ENCODE measurements at regions not wholly inside any gene's neighbourhood (a gene's known extent, or its start where the extent isn't known, plus 50 kb on each side); places are given as distances from the start of the nearest gene placed in this dataset.

- no peaks in the 10 kb centered on the region for H3K9me2 ChIP-seq
- peaks cover 7% of the 10 kb centered on the region for H3F3A ChIP-seq (replicated peaks; ENCODE audit: insufficient read depth)
- no peaks in the 10 kb centered on the region for H4K20me1 ChIP-seq (ENCODE audit: insufficient read depth)
- CTCF ChIA-PET, result interaction anchor here (1.0 to 3.1 kb wide), 3 partner anchors 14 to 94 kb away, joined by 3 to 22 read pairs (median 5); no protein-coding TSS in a partner anchor
- no peak for DNase-seq
- POLR2A ChIA-PET, result interaction anchor here (0.7 kb wide), 1 partner anchor 10 kb away, joined by 4 read pairs; no protein-coding TSS in a partner anchor
- H2AFZ ChIP-seq (ENCODE audit: low read depth), result no peak overlapping the region
- H3K9ac ChIP-seq, result no peak overlapping the region
- H3K36me3 ChIP-seq (replicated peaks in 1 of 2; ENCODE audit: control insufficient read depth in 1 of 2, insufficient read depth in 2 of 2, low read length in 1 of 2), result no peaks in the 10 kb centered on the region
- no peak overlapping the region for H3K27ac ChIP-seq (ENCODE audit: low read depth in 2 of 2, low read length in 1 of 2)
- no peak overlapping the region for H3K4me2 ChIP-seq
- WGBS (ENCODE audit: low lambda C conversion rate), result 84% methylated on average over 5 of the region's 5 CpGs
- H3K4me3 ChIP-seq (ENCODE audit: low read depth in 2 of 2, low read length in 1 of 2), result no peak overlapping the region
- no peak for TF ChIP-seq NFIC (IDR thresholded peaks at IDR 0.05; ENCODE audit: borderline replicate concordance)
- TF ChIP-seq TAF1 (IDR thresholded peaks at IDR 0.05; ENCODE audit: borderline replicate concordance, low read depth, low read length), result no peak
- no peak for TF ChIP-seq JUND (IDR thresholded peaks at IDR 0.05)
- TF ChIP-seq GABPA (IDR thresholded peaks at IDR 0.05; ENCODE audit: low read depth), result no peak
- TF ChIP-seq IRF3 (IDR thresholded peaks at IDR 0.05; ENCODE audit: low read depth, low read length), result no peak
- no peak for TF ChIP-seq MEF2A (IDR thresholded peaks at IDR 0.05; ENCODE audit: borderline replicate concordance, low read depth)
- TF ChIP-seq ZBTB33 (IDR thresholded peaks at IDR 0.05; ENCODE audit: borderline replicate concordance, low read depth), result no peak
- no peak for TF ChIP-seq FOSL2 (IDR thresholded peaks at IDR 0.05; ENCODE audit: borderline replicate concordance, low read depth)
- TF ChIP-seq RXRA (IDR thresholded peaks at IDR 0.05; ENCODE audit: borderline replicate concordance, low read depth), result no peak
- TF ChIP-seq RFX5 (IDR thresholded peaks at IDR 0.05; ENCODE audit: low read length), result no peak
- TF ChIP-seq FOXM1 (IDR thresholded peaks at IDR 0.05; ENCODE audit: low read depth), result no peak
- no peak for TF ChIP-seq POLR2AphosphoS5 (IDR thresholded peaks at IDR 0.05; ENCODE audit: low read depth, low read length)
- no peak for TF ChIP-seq MAX (IDR thresholded peaks at IDR 0.05; ENCODE audit: low read depth)
- TF ChIP-seq TCF12 (IDR thresholded peaks at IDR 0.05), result no peak
- TF ChIP-seq YY1 (IDR thresholded peaks at IDR 0.05; ENCODE audit: low read depth), result no peak
- no peak for TF ChIP-seq EZH2phosphoT487 (IDR thresholded peaks at IDR 0.05; ENCODE audit: borderline replicate concordance, low read depth)
- H3K4me1 ChIP-seq (ENCODE audit: control insufficient read depth in 1 of 2, insufficient read depth in 2 of 2, low read depth in 1 of 2, low read length in 1 of 2), result peaks cover 0 to 14% of the 10 kb centered on the region in 2 experiments; a peak in 1 of 4 replicates
- H3K27me3 ChIP-seq (ENCODE audit: insufficient read depth), result no peaks in the 10 kb centered on the region
- H3K9me3 ChIP-seq, result no peaks in the 10 kb centered on the region
- H3K79me2 ChIP-seq (ENCODE audit: insufficient read depth), result no peaks in the 10 kb centered on the region; the same call in 1 of the 2 replicates
These were observed 84.3 kb upstream of the PODXL start for GRCh38 chr7:131640686-131641085.

Measured in SK-N-SH (cell line).